GM12874 (cell line): ENCODE measurements at regions not wholly inside any gene's neighbourhood (a gene's known extent, or its start where the extent isn't known, plus 50 kb on each side); places are given as distances from the start of the nearest gene placed in this dataset.

Source experiments
- TF ChIP-seq, protein P1 (sequence below): IDR thresholded peaks from 2 replicates; pipeline ENCODE4 v1.5.1; 2011; ENCODE audit warnings: low read depth, mild to moderate bottlenecking, control low read depth, low read length, moderate library complexity; ENCODE audit not compliant: insufficient read depth

DNA sequence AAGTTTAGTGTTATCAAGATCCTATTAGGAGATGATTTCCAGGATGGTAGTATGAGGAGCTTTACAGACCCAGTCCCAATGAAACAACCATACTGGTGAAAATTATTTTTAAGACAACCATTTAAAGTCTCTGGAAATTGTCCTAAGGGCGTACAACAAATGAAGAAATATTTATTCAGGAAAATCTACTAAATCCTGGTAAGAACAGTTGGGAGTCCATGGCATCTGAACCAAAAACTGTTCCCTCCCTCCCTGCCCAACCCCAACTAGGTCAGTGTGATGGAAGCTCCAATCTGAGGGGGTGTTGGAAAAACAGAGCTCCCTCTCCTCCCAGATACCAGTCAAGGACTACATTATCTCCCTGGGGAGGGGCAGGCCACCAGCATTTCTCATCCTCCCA, 74.7 kb upstream of the MKLN1 start:
- TF ChIP-seq, protein P1, sequence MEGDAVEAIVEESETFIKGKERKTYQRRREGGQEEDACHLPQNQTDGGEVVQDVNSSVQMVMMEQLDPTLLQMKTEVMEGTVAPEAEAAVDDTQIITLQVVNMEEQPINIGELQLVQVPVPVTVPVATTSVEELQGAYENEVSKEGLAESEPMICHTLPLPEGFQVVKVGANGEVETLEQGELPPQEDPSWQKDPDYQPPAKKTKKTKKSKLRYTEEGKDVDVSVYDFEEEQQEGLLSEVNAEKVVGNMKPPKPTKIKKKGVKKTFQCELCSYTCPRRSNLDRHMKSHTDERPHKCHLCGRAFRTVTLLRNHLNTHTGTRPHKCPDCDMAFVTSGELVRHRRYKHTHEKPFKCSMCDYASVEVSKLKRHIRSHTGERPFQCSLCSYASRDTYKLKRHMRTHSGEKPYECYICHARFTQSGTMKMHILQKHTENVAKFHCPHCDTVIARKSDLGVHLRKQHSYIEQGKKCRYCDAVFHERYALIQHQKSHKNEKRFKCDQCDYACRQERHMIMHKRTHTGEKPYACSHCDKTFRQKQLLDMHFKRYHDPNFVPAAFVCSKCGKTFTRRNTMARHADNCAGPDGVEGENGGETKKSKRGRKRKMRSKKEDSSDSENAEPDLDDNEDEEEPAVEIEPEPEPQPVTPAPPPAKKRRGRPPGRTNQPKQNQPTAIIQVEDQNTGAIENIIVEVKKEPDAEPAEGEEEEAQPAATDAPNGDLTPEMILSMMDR = no peak

DNA sequence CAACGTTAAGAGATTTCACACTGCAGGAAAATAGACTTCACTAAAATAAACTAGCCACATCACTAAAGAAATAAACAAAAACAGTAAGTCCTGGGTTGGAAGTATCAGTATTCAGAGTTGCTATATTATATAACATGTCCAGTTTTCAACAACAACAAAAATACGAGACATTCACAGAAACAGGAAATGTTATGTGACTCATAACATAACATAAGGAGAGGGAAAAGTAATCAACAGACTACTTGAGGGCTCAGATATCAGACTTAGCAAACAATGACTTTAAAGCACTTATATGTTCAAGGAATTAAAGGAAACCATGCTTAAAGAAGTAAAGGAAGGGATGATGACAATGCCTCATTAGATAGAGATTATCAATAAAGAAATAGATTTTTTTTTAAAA, 73.5 kb upstream of the MKLN1 start:
- TF ChIP-seq, protein P1 = no peak

DNA sequence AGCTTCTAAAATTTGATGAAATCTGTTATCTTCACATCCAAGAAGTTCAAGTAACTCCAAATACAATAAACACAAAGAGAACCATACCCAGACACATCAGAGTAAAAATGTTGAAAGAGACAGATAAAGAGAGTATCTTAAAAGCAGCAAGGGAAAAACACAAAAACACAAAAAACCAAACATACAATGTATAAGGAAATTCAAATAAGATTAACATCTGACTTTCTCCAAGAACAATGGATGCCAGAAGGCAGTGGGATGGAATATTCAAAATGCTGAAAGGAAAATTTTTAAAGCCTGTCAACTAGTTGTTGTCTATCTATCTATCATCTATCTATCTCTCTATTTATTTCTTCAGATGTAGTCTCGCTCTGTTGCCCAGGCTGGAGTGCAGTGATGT, 72.4 kb upstream of the MKLN1 start:
- TF ChIP-seq, protein P1 = no peak

DNA sequence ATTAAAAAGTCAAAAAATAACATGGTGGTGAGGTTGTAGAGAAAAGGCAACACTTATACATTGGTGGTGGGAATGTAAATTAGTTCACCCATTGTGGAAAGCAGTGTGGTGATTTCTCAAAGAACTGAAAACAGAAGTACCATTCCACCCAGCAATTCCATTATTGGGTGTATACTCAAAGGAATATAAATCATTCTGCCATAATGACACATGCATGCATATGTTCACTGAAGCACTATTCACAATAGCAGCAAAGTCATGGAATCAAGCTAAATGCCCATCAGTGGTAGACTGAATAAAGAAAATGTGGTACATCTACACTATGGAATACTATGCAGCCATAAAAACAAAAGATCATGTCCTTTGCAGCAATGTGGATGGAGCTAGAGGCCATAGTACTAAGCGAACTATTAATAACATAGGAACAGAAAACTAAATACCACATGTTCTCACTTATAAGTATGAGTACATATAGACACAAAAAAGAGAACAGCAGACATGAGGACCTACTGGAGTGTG, 66.1 kb upstream of the MKLN1 start:
- TF ChIP-seq, protein P1 = no peak

DNA sequence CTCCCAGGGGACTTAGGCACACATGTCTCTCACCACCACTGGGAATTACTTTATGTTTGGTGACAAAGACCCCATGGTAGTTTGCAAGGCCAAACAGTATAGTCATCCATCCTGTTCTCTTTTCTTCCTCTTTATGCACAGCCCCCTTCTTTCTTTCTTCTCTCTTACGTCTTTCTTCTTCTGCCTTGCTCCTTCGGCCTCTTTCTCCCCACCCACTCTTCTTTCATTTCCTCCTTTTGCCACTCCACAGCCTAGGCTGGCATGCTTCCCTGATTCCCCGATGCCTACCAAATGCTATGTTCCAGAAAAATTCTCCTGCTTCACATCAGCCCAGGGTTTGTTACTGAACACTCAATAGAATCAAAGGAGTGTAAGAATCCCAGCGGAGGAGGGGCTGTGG, 62.4 kb upstream of the MKLN1 start:
- TF ChIP-seq, protein P1 = no peak

DNA sequence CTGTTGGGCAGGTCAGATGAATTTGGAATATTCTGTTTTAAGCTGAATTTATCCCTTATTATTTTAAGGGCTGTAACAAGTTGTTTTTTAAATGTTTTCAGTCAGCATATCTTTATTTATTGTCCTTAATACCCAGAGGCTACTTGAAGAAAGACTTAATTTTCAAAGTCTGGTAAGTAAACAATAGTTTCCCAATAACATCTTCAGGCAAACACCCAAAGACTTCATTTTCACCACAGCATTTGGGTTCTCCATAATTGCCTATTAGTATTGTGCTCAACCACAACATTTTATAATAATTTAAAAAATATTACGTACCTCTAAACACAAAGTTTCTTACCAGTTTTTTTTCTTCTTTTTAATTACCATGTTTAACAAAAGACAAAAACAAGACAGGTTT, 60.0 kb upstream of the MKLN1 start:
- TF ChIP-seq, protein P1 = no peak

DNA sequence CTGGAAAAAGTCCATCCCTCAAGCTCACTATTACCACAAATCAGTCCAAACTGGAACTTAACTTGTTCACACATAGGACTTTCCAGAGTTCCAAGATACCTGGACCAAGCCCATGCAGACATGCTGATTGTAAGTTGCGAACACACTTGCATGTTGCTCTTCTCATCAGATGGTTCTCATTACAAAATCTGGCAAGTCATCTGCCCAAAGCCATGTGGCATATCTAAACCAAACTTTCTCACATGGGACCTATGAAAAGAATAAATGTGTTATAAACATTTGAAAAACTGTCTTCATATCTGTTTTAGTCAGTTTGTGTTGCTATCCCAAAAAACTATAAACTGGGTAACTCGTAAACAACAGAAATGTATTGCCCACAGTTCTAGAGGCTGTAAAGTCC, 58.8 kb upstream of the MKLN1 start:
- TF ChIP-seq, protein P1 = no peak
